ENCODE measurements at regions not wholly inside any gene's neighbourhood (a gene's known extent, or its start where the extent isn't known, plus 50 kb on each side); places are given as distances from the start of the nearest gene placed in this dataset.

GRCh38 chr10:35881320-35881719 is 239.2 kb upstream of the FZD8 start:
- TF ChIP-seq CTCF (IDR thresholded peaks at IDR 0.05) (no peak), EZH2 (IDR thresholded peaks at IDR 0.05; ENCODE audit: borderline replicate concordance, insufficient read depth, low read depth, low read length, poor library complexity, severe bottlenecking) (no peak)

Measured in B cell (primary cell).